ENCODE measurements at regions not wholly inside any gene's neighbourhood (a gene's known extent, or its start where the extent isn't known, plus 50 kb on each side); places are given as distances from the start of the nearest gene placed in this dataset.
A peak's percentile ranks its signal among the peaks of the same experiment; 100 is the strongest.
"Not testable (repeated sequence)": the region's sequence is repeated elsewhere in the genome, so short reads cannot be mapped to it uniquely, and the experiment has no call there.

DNA sequence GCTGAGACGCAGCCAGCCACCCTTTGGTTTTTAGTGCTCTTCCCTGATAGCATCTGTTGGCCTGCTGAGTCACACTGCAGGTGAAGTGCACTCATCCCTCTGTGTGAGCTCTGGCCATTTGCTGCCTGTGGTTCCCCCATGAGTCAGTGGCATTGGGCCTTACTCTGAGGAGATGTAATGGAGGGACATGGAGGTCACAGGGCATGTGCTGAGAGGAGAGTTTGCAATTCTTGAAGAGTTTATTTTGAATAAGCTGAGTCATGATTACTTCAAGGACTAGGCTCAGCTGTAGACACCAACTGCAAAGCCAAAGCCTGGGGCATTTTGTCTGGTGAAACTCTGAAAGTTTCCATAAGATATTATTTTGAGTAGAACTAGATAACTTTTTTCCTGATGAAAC is 200.3 kb downstream of the BCL2L11 start:
- H3K18ac ChIP-seq (ENCODE audit: low read depth, low read length); H3K9ac ChIP-seq (ENCODE audit: low read depth, low read length); dilution Hi-C loops (cut with HindIII; ENCODE audit: low sequenced_read_pairs, unreplicated experiment); H2BK120ac ChIP-seq (ENCODE audit: low read depth, low read length); H2BK5ac ChIP-seq (ENCODE audit: low read depth, low read length, poor library complexity, severe bottlenecking); H3K4me1 ChIP-seq (ENCODE audit: control insufficient read depth, insufficient read depth, low read length); H3K4me3 ChIP-seq (ENCODE audit: insufficient read depth, low read depth, low read length); H4K5ac ChIP-seq (ENCODE audit: low read depth, low read length); CTCF ChIA-PET; H3K14ac ChIP-seq (replicated peaks; ENCODE audit: low read depth, low read length); H4K8ac ChIP-seq (ENCODE audit: low read depth in 2 of 2, low read length in 2 of 2); H4K91ac ChIP-seq (ENCODE audit: insufficient read depth, low read depth, low read length); POLR2A ChIA-PET (ENCODE audit: unreplicated experiment); H3K9me3 ChIP-seq (ENCODE audit: control insufficient read depth, insufficient read depth, low read length); H2AFZ ChIP-seq (replicated peaks; ENCODE audit: low read length, poor library complexity); H3K27ac ChIP-seq (ENCODE audit: insufficient read depth, low read length); H2AK9ac ChIP-seq (replicated peaks; ENCODE audit: low read depth, low read length, poor library complexity); H3K4me2 ChIP-seq (ENCODE audit: low read depth, low read length); H3K56ac ChIP-seq (ENCODE audit: extremely low read depth, insufficient read depth, low read length); H2AK5ac ChIP-seq (ENCODE audit: low read depth, low read length); intact Hi-C loops (cut with micrococcal nuclease); H2BK15ac ChIP-seq (ENCODE audit: low read depth, low read length); H3K9me1 ChIP-seq (ENCODE audit: insufficient read depth, low read length); H3K27me3 ChIP-seq (ENCODE audit: control insufficient read depth, insufficient read depth, low read length); H2BK20ac ChIP-seq (ENCODE audit: low read depth, low read length); H3K79me1 ChIP-seq (ENCODE audit: low read depth in 1 of 2, low read length in 2 of 2); BruUV-seq (replicated peaks); H3K36me3 ChIP-seq (ENCODE audit: control insufficient read depth, insufficient read depth, low read length); H3K4ac ChIP-seq (ENCODE audit: low read depth, low read length); H3K23ac ChIP-seq (ENCODE audit: low read depth, low read length); in situ Hi-C loops (cut with MboI; ENCODE audit: low sequenced_read_pairs); H4K20me1 ChIP-seq (ENCODE audit: insufficient read depth, low read length): not testable (repeated sequence)
- TF ChIP-seq BHLHE40 (IDR thresholded peaks at IDR 0.05; ENCODE audit: low read depth, low read length) (0 out of 2 replicates have a peak, but pooled peaks have one; percentile 41), MAFK (IDR thresholded peaks at IDR 0.05; ENCODE audit: low read depth, low read length) (peak; percentile 86), NFE2L2 (IDR thresholded peaks at IDR 0.05; ENCODE audit: low read depth, low read length) (peak; percentile 91), CEBPB (IDR thresholded peaks at IDR 0.05; ENCODE audit: low read depth, low read length) (peak; percentile 24; the same call in 1 of the 2 replicates), FOS (IDR thresholded peaks at IDR 0.05; ENCODE audit: low read depth, low read length) (peak; percentile 56; the same call in 1 of the 2 replicates)
- no CpG with 5 or more reads among the region's 1 CpG for whole genome bisulfite sequencing, 2 experiments (ENCODE audit: extremely low coverage in 2 of 2, insufficient read length in 1 of 2)
- DNase-seq (peak; percentile 97), ATAC-seq (ENCODE audit: low read depth) (peak; percentile 98)

DNA sequence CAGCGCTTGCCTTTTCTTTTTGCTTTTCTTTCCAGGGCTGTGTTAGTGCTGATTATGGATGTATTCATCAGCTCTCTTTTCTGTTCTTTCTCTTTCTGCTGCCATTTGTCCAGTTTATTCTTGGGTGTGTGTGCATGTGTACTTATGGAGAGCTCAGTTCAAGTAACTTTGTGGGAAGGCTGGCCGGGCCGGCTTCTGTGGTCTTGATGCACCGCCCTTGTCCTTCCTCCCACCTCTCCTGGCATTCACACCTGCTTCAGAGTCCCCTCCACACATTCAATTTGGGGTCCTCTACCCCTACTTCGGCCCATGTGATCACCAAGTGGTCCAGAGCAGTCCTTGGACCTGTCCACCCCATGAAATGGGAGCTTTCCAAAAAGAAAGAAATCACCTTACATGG is 202.7 kb downstream of the BCL2L11 start:
- H3K27ac ChIP-seq (ENCODE audit: insufficient read depth, low read length); H3K9me3 ChIP-seq (ENCODE audit: control insufficient read depth, insufficient read depth, low read length); H3K18ac ChIP-seq (ENCODE audit: low read depth, low read length); intact Hi-C loops (cut with micrococcal nuclease); H3K27me3 ChIP-seq (ENCODE audit: control insufficient read depth, insufficient read depth, low read length); H4K5ac ChIP-seq (ENCODE audit: low read depth, low read length); H3K9me1 ChIP-seq (ENCODE audit: insufficient read depth, low read length); H2AK9ac ChIP-seq (replicated peaks; ENCODE audit: low read depth, low read length, poor library complexity); H3K9ac ChIP-seq (ENCODE audit: low read depth, low read length); BruUV-seq (replicated peaks); DNase-seq; H3K4me3 ChIP-seq (ENCODE audit: insufficient read depth, low read depth, low read length); CTCF ChIA-PET; H2AK5ac ChIP-seq (ENCODE audit: low read depth, low read length); H3K23ac ChIP-seq (ENCODE audit: low read depth, low read length); dilution Hi-C loops (cut with HindIII; ENCODE audit: low sequenced_read_pairs, unreplicated experiment); H2BK20ac ChIP-seq (ENCODE audit: low read depth, low read length); H3K4me1 ChIP-seq (ENCODE audit: control insufficient read depth, insufficient read depth, low read length); H2BK5ac ChIP-seq (ENCODE audit: low read depth, low read length, poor library complexity, severe bottlenecking); H2BK15ac ChIP-seq (ENCODE audit: low read depth, low read length); POLR2A ChIA-PET (ENCODE audit: unreplicated experiment); in situ Hi-C loops (cut with MboI; ENCODE audit: low sequenced_read_pairs); H2BK120ac ChIP-seq (ENCODE audit: low read depth, low read length); H2AFZ ChIP-seq (replicated peaks; ENCODE audit: low read length, poor library complexity); H3K4ac ChIP-seq (ENCODE audit: low read depth, low read length); H3K4me2 ChIP-seq (ENCODE audit: low read depth, low read length); H3K79me1 ChIP-seq (ENCODE audit: low read depth in 1 of 2, low read length in 2 of 2); H4K8ac ChIP-seq (ENCODE audit: low read depth in 2 of 2, low read length in 2 of 2); ATAC-seq (ENCODE audit: low read depth); H4K20me1 ChIP-seq (ENCODE audit: insufficient read depth, low read length); H4K91ac ChIP-seq (ENCODE audit: insufficient read depth, low read depth, low read length); H3K14ac ChIP-seq (replicated peaks; ENCODE audit: low read depth, low read length); H3K56ac ChIP-seq (ENCODE audit: extremely low read depth, insufficient read depth, low read length); H3K36me3 ChIP-seq (ENCODE audit: control insufficient read depth, insufficient read depth, low read length): not testable (repeated sequence)
- no CpG with 5 or more reads among the region's 5 CpGs for WGBS, 2 experiments (ENCODE audit: extremely low coverage in 2 of 2, insufficient read length in 1 of 2)
